Activated T-helper 2 cell treated with anti-CD3 and anti-CD28 coated beads, Interferon-gamma antibody, Interleukin-2, Interleukin-4, amounts not matched to agents 10 μg/mL and 5 μg/mL and 100 μg/mL, durations not matched to agents 14 hours and 24 hours and 36 hours (primary cell): ENCODE measurements at regions not wholly inside any gene's neighbourhood (a gene's known extent, or its start where the extent isn't known, plus 50 kb on each side); places are given as distances from the start of the nearest gene placed in this dataset.

Source experiments
- DNase-seq: peaks from one replicate; pipeline ENCODE4 v3.0.0; 2021; ENCODE audit warnings: low spot score
- H3K27ac Mint-ChIP-seq: one replicate; pipeline ENCODE4 v1.8.0; 2021; ENCODE audit warnings: mixed read lengths
- H3K27me3 Mint-ChIP-seq: one replicate; pipeline ENCODE4 v1.8.0; 2021; ENCODE audit warnings: low read depth, mixed read lengths
- H3K36me3 Mint-ChIP-seq: one replicate; pipeline ENCODE4 v1.8.0; 2021; ENCODE audit warnings: low read depth, mixed read lengths
- H3K4me1 Mint-ChIP-seq: one replicate; pipeline ENCODE4 v1.8.0; 2021; ENCODE audit warnings: low read depth, mixed read lengths
- H3K4me3 Mint-ChIP-seq: one replicate; pipeline ENCODE4 v1.8.0; 2021; ENCODE audit warnings: low read depth, mild to moderate bottlenecking, moderate library complexity, mixed read lengths
- H3K9me3 Mint-ChIP-seq: one replicate; pipeline ENCODE4 v1.8.0; 2021; ENCODE audit warnings: mixed read lengths
- intact Hi-C: fragments of 100-400 bp; cut with micrococcal nuclease; formaldehyde crosslinking; loops from one replicate; pipeline ENCODE4 v1.15.1; 2023

- no peak for DNase-seq
- no peaks in the 10 kb centered on the region for H3K4me1 Mint-ChIP-seq
These were observed 117.4 kb upstream of the RTL1 start for GRCh38 chr14:101020834-101021370.

GRCh38 chr14:101022121-101022520 is 118.6 kb upstream of the RTL1 start:
- intact Hi-C loops, result no loop called here
- DNase-seq, result no peak
- Mint-ChIP-seq H3K36me3 (no peaks in the 10 kb centered on the region), H3K27ac (no peak overlapping the region), H3K9me3 (peaks cover 5% of the 10 kb centered on the region), H3K4me3 (no peak overlapping the region), H3K27me3 (no peaks in the 10 kb centered on the region), H3K4me1 (no peaks in the 10 kb centered on the region)

More at GRCh38 chr14:101020834-101021370, 117.4 kb upstream of the RTL1 start:
- Mint-ChIP-seq H3K27me3 (no peaks in the 10 kb centered on the region), H3K4me3 (no peak overlapping the region), H3K36me3 (no peaks in the 10 kb centered on the region), H3K9me3 (peaks cover 5% of the 10 kb centered on the region), H3K27ac (no peak overlapping the region)
- intact Hi-C loops, result no loop called here

GRCh38 chr14:101022916-101023435 is 119.5 kb upstream of the RTL1 start:
- intact Hi-C loops, result no loop called here
- H3K4me3 Mint-ChIP-seq, result no peak overlapping the region
- no peak for DNase-seq
- no peaks in the 10 kb centered on the region for H3K36me3 Mint-ChIP-seq
- no peaks in the 10 kb centered on the region for H3K4me1 Mint-ChIP-seq
- H3K27ac Mint-ChIP-seq, result no peak overlapping the region
- H3K9me3 Mint-ChIP-seq, result peaks cover 5% of the 10 kb centered on the region
- H3K27me3 Mint-ChIP-seq, result no peaks in the 10 kb centered on the region

- Mint-ChIP-seq H3K36me3 (no peaks in the 10 kb centered on the region), H3K4me1 (no peaks in the 10 kb centered on the region), H3K27me3 (no peaks in the 10 kb centered on the region), H3K4me3 (no peak overlapping the region), H3K9me3 (peaks cover 5% of the 10 kb centered on the region), H3K27ac (no peak overlapping the region)
- intact Hi-C loops, result no loop called here
- DNase-seq, result no peak
These were observed 121.2 kb upstream of the RTL1 start for GRCh38 chr14:101024686-101025085.

GRCh38 chr14:101025131-101025530 is 121.6 kb upstream of the RTL1 start:
- H3K9me3 Mint-ChIP-seq, result peaks cover 5% of the 10 kb centered on the region
- no peaks in the 10 kb centered on the region for H3K27me3 Mint-ChIP-seq
- H3K4me1 Mint-ChIP-seq, result no peaks in the 10 kb centered on the region
- no peaks in the 10 kb centered on the region for H3K36me3 Mint-ChIP-seq
- intact Hi-C loops, result no loop called here
- no peak overlapping the region for H3K4me3 Mint-ChIP-seq
- no peak overlapping the region for H3K27ac Mint-ChIP-seq
- no peak for DNase-seq

GRCh38 chr14:101025696-101026095 is 122.2 kb upstream of the RTL1 start:
- intact Hi-C loops, result no loop called here
- Mint-ChIP-seq H3K27me3 (no peaks in the 10 kb centered on the region), H3K4me1 (no peaks in the 10 kb centered on the region), H3K36me3 (no peaks in the 10 kb centered on the region), H3K27ac (no peak overlapping the region), H3K4me3 (no peak overlapping the region), H3K9me3 (peaks cover 1% of the 10 kb centered on the region)
- DNase-seq, result no peak

- intact Hi-C loops, result no loop called here
- no peaks in the 10 kb centered on the region for H3K27me3 Mint-ChIP-seq
- no peaks in the 10 kb centered on the region for H3K36me3 Mint-ChIP-seq
- H3K27ac Mint-ChIP-seq, result no peak overlapping the region
- H3K4me3 Mint-ChIP-seq, result no peak overlapping the region
- DNase-seq, result no peak
- H3K9me3 Mint-ChIP-seq, result no peaks in the 10 kb centered on the region
- H3K4me1 Mint-ChIP-seq, result no peaks in the 10 kb centered on the region
These were observed 122.8 kb upstream of the RTL1 start for GRCh38 chr14:101026341-101026740.

- H3K4me1 Mint-ChIP-seq, result no peaks in the 10 kb centered on the region
- no peaks in the 10 kb centered on the region for H3K27me3 Mint-ChIP-seq
- H3K27ac Mint-ChIP-seq, result no peak overlapping the region
- intact Hi-C loops, result no loop called here
- no peaks in the 10 kb centered on the region for H3K36me3 Mint-ChIP-seq
- no peaks in the 10 kb centered on the region for H3K9me3 Mint-ChIP-seq
- DNase-seq, result no peak
- no peak overlapping the region for H3K4me3 Mint-ChIP-seq
These were observed 123.8 kb upstream of the RTL1 start for GRCh38 chr14:101027291-101027690.

- DNase-seq, result no peak
- Mint-ChIP-seq H3K27me3 (no peaks in the 10 kb centered on the region), H3K4me3 (no peak overlapping the region), H3K36me3 (no peaks in the 10 kb centered on the region), H3K9me3 (no peaks in the 10 kb centered on the region), H3K4me1 (no peaks in the 10 kb centered on the region), H3K27ac (no peak overlapping the region)
- intact Hi-C loops, result no loop called here
These were observed 124.4 kb upstream of the RTL1 start for GRCh38 chr14:101027966-101028365.

- Mint-ChIP-seq H3K4me1 (no peaks in the 10 kb centered on the region), H3K27me3 (no peaks in the 10 kb centered on the region), H3K27ac (no peak overlapping the region), H3K4me3 (no peak overlapping the region), H3K9me3 (no peaks in the 10 kb centered on the region), H3K36me3 (no peaks in the 10 kb centered on the region)
- intact Hi-C loops, result no loop called here
- DNase-seq, result no peak
These were observed 125.6 kb upstream of the RTL1 start for GRCh38 chr14:101028971-101029667.

GRCh38 chr14:101029668-101030290 is 126.3 kb upstream of the RTL1 start:
- Mint-ChIP-seq H3K4me1 (no peaks in the 10 kb centered on the region), H3K27ac (no peak overlapping the region), H3K27me3 (no peaks in the 10 kb centered on the region), H3K4me3 (no peak overlapping the region), H3K36me3 (no peaks in the 10 kb centered on the region), H3K9me3 (no peaks in the 10 kb centered on the region)
- no peak for DNase-seq
- intact Hi-C loops, result no loop called here

GRCh38 chr14:101030586-101030985 is 127.1 kb upstream of the RTL1 start:
- Mint-ChIP-seq H3K36me3 (no peaks in the 10 kb centered on the region), H3K27ac (no peak overlapping the region), H3K27me3 (no peaks in the 10 kb centered on the region), H3K4me1 (no peaks in the 10 kb centered on the region), H3K4me3 (no peak overlapping the region), H3K9me3 (no peaks in the 10 kb centered on the region)
- no peak for DNase-seq
- intact Hi-C loops, result no loop called here

GRCh38 chr14:101031186-101031585 is 127.7 kb upstream of the RTL1 start:
- H3K36me3 Mint-ChIP-seq, result no peaks in the 10 kb centered on the region
- no peaks in the 10 kb centered on the region for H3K9me3 Mint-ChIP-seq
- H3K4me3 Mint-ChIP-seq, result no peak overlapping the region
- no peaks in the 10 kb centered on the region for H3K27me3 Mint-ChIP-seq
- H3K27ac Mint-ChIP-seq, result no peak overlapping the region
- DNase-seq, result no peak
- intact Hi-C loops, result no loop called here
- H3K4me1 Mint-ChIP-seq, result no peaks in the 10 kb centered on the region
